ENCODE measurements at regions not wholly inside any gene's neighbourhood (a gene's known extent, or its start where the extent isn't known, plus 50 kb on each side); places are given as distances from the start of the nearest gene placed in this dataset.
"Not testable (repeated sequence)": the region's sequence is repeated elsewhere in the genome, so short reads cannot be mapped to it uniquely, and the experiment has no call there.

- no peak for DNase-seq (ENCODE audit: low spot score)
These were observed 172.7 kb upstream of the CNOT2 start for GRCh38 chr12:70070494-70071007.

GRCh38 chr12:70074510-70074909, 168.7 kb upstream of the CNOT2 start:
- DNase-seq (ENCODE audit: low spot score), result no peak

GRCh38 chr12:70077441-70077840, 165.8 kb upstream of the CNOT2 start:
- no peak for DNase-seq (ENCODE audit: low spot score)

GRCh38 chr12:70078161-70078560, 165.1 kb upstream of the CNOT2 start:
- no peak for DNase-seq (ENCODE audit: low spot score)

GRCh38 chr12:70080566-70080965, 162.7 kb upstream of the CNOT2 start:
- peak; percentile 5 for DNase-seq (ENCODE audit: low spot score)

- no peak for DNase-seq (ENCODE audit: low spot score)
These were observed 160.1 kb upstream of the CNOT2 start for GRCh38 chr12:70082997-70083676.

- DNase-seq (ENCODE audit: low spot score), result no peak
These were observed 159.6 kb upstream of the CNOT2 start for GRCh38 chr12:70083677-70084020.

- not testable (repeated sequence) for DNase-seq (ENCODE audit: low spot score)
These were observed 156.9 kb upstream of the CNOT2 start for GRCh38 chr12:70086372-70086771.

GRCh38 chr12:70091021-70091521, 152.2 kb upstream of the CNOT2 start:
- DNase-seq (ENCODE audit: low spot score), result no peak

- no peak for DNase-seq (ENCODE audit: low spot score)
These were observed 148.8 kb upstream of the CNOT2 start for GRCh38 chr12:70094467-70094866.

- no peak for DNase-seq (ENCODE audit: low spot score)
These were observed 146.3 kb upstream of the CNOT2 start for GRCh38 chr12:70096759-70097410.

- no peak for DNase-seq (ENCODE audit: low spot score)
These were observed 142.2 kb upstream of the CNOT2 start for GRCh38 chr12:70101064-70101463.

GRCh38 chr12:70106347-70106746, 136.9 kb upstream of the CNOT2 start:
- DNase-seq (ENCODE audit: low spot score), result no peak

- no peak for DNase-seq (ENCODE audit: low spot score)
These were observed 133.1 kb upstream of the CNOT2 start for GRCh38 chr12:70110085-70110484.

GRCh38 chr12:70117670-70118069, 125.6 kb upstream of the CNOT2 start:
- no peak for DNase-seq (ENCODE audit: low spot score)

- DNase-seq (ENCODE audit: low spot score), result no peak
These were observed 122.3 kb upstream of the CNOT2 start for GRCh38 chr12:70120970-70121369.

- DNase-seq (ENCODE audit: low spot score), result no peak
These were observed 121.7 kb upstream of the CNOT2 start for GRCh38 chr12:70121562-70121961.

- DNase-seq (ENCODE audit: low spot score), result no peak
These were observed 120.4 kb upstream of the CNOT2 start for GRCh38 chr12:70122804-70123203.

- DNase-seq (ENCODE audit: low spot score), result peak; percentile 2
These were observed 94.2 kb upstream of the CNOT2 start for GRCh38 chr12:70149013-70149412.

- DNase-seq (ENCODE audit: low spot score), result no peak
These were observed 93.6 kb upstream of the CNOT2 start for GRCh38 chr12:70149665-70150064.

GRCh38 chr12:70150230-70150629, 93.0 kb upstream of the CNOT2 start:
- DNase-seq (ENCODE audit: low spot score), result no peak

- no peak for DNase-seq (ENCODE audit: low spot score)
These were observed 91.2 kb upstream of the CNOT2 start for GRCh38 chr12:70151993-70152392.

GRCh38 chr12:70154087-70154638, 89.1 kb upstream of the CNOT2 start:
- no peak for DNase-seq (ENCODE audit: low spot score)

Data from Ammon's horn (tissue), 1 donor.